A673 (cell line): ENCODE measurements at regions not wholly inside any gene's neighbourhood (a gene's known extent, or its start where the extent isn't known, plus 50 kb on each side); places are given as distances from the start of the nearest gene placed in this dataset.
"Not testable (repeated sequence)": the region's sequence is repeated elsewhere in the genome, so short reads cannot be mapped to it uniquely, and the experiment has no call there.

Experiments
- BruUV-seq: library from RNA; stranded (reverse); fragments of 400-500 nt; replicated peaks from 2 replicates; lab custom pipeline; 2021; lab: Mats Ljungman, UMichigan
- CTCF ChIA-PET: fragments of 300-600 bp; sonication (Branson Sonifier 250); formaldehyde crosslinking; loops from one replicate; lab custom pipeline; 2022; ENCODE audit warnings: antibody characterized with exemption; lab: Charles Lee
- POLR2A ChIA-PET: fragments of 300-600 bp; sonication (Branson Sonifier 250); formaldehyde crosslinking; loops from one replicate; lab custom pipeline; 2022; ENCODE audit warnings: antibody characterized with exemption; ENCODE audit not compliant: low non-redundant PET; lab: Charles Lee
- DNase-seq: peaks from one replicate; pipeline ENCODE4 v3.0.0-alpha.2; 2015; ENCODE audit warnings: low spot score
- H3K27ac ChIP-seq: fragments of 200-600 bp; sonication (generic); 2 replicates; pipeline ENCODE4 v1.5.1; 2016; ENCODE audit warnings: mixed run types, low read depth, mild to moderate bottlenecking, mixed read lengths, antibody characterized with exemption, low read length; ENCODE audit not compliant: poor library complexity, severe bottlenecking
- H3K27me3 ChIP-seq: fragments of 200-600 bp; sonication (generic); replicated peaks from 2 replicates; pipeline ENCODE4 v1.6.1; 2017; ENCODE audit warnings: mixed run types, low read depth, mild to moderate bottlenecking, mixed read lengths, antibody characterized with exemption, low read length; ENCODE audit not compliant: insufficient read depth, poor library complexity
- H3K36me3 ChIP-seq: fragments of 200-600 bp; sonication (generic); 2 replicates; pipeline ENCODE4 v1.6.1; 2016; ENCODE audit warnings: mixed run types, mild to moderate bottlenecking, mixed read lengths, antibody characterized with exemption, low read length; ENCODE audit not compliant: insufficient read depth, poor library complexity, severe bottlenecking
- H3K4me1 ChIP-seq: fragments of 200-600 bp; sonication (generic); 2 replicates; pipeline ENCODE4 v1.6.1; 2017; ENCODE audit warnings: mixed run types, mild to moderate bottlenecking, mixed read lengths, antibody characterized with exemption, low read length; ENCODE audit not compliant: insufficient read depth, poor library complexity, severe bottlenecking
- H3K4me3 ChIP-seq: fragments of 200-600 bp; sonication (generic); 2 replicates; pipeline ENCODE4 v1.5.1; 2016; ENCODE audit warnings: low read depth, mixed run types, mild to moderate bottlenecking, mixed read lengths, low read length; ENCODE audit not compliant: poor library complexity, severe bottlenecking
- H3K9me3 ChIP-seq: fragments of 200-600 bp; sonication (generic); 2 replicates; pipeline ENCODE4 v1.6.1; 2016; ENCODE audit warnings: mixed run types, low read depth, mild to moderate bottlenecking, mixed read lengths, antibody characterized with exemption, low read length; ENCODE audit not compliant: poor library complexity, severe bottlenecking
- CTCF ChIP-seq: fragments of 300-800, 200-600 bp; sonication (generic); conservative IDR thresholded peaks from 2 replicates; pipeline ENCODE4 v1.5.1; 2017; ENCODE audit warnings: low read depth, mild to moderate bottlenecking, antibody characterized with exemption, low read length, moderate library complexity, mixed read lengths
- EZH2 ChIP-seq: fragments of 200-600 bp; sonication (generic); IDR thresholded peaks from 2 replicates; pipeline ENCODE4 v1.6.1; 2017; ENCODE audit warnings: borderline replicate concordance, low read depth, mild to moderate bottlenecking, mixed read lengths, antibody characterized with exemption, low read length; ENCODE audit not compliant: poor library complexity, severe bottlenecking
- intact Hi-C: fragments of 100-400 bp; cut with micrococcal nuclease; formaldehyde crosslinking; loops from one replicate; pipeline ENCODE4 v1.10.0; 2022; ENCODE audit not compliant: unreplicated experiment

- no peak for TF ChIP-seq CTCF
- no peak for TF ChIP-seq EZH2
- Histone ChIP-seq H3K36me3 (no peaks in the 10 kb centered on the region), H3K4me3 (no peak overlapping the region), H3K27ac (no peak overlapping the region), H3K27me3 (no peaks in the 10 kb centered on the region), H3K4me1 (no peaks in the 10 kb centered on the region), H3K9me3 (peaks cover 54% of the 10 kb centered on the region)
- no TSS peak for BruUV-seq
- intact Hi-C loops = no loop called here
- no peak for DNase-seq
- ChIA-PET CTCF (no interaction called here), POLR2A (no interaction called here)
These were observed 1522.3 kb upstream of the TPTE start for GRCh38 chr21:8998946-8999681.

DNA sequence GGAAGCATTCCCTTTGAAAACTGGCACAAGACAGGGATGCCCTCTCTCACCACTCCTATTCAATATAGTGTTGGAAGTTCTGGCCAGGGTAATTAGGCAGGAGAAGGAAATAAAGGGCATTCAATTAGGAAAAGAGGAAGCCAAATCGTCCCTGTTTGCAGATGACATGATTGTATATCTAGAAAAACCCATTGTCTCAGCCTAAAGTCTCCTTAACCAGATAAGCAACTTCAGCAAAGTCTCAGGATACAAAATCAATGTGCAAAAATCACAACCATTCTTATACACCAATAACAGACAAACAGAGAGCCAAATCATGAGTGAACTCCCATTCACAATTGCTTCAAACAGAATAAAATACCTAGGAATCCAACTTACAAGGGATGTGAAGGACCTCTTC lies 1521.3 kb upstream of the TPTE start:
- H3K9me3 ChIP-seq = peaks cover 48% of the 10 kb centered on the region
- POLR2A ChIA-PET = not testable (repeated sequence)

GRCh38 chr21:9000671-9001070 lies 1520.7 kb upstream of the TPTE start:
- peaks cover 48% of the 10 kb centered on the region for H3K9me3 ChIP-seq
- POLR2A ChIA-PET, H3K4me3 ChIP-seq, BruUV-seq, CTCF ChIA-PET, intact Hi-C loops, H3K36me3 ChIP-seq, H3K27ac ChIP-seq, H3K4me1 ChIP-seq, H3K27me3 ChIP-seq, DNase-seq: not testable (repeated sequence)

More for the DNA sequence above, 1521.3 kb upstream of the TPTE start:
- H3K4me1 ChIP-seq, H3K4me3 ChIP-seq, H3K27ac ChIP-seq, H3K36me3 ChIP-seq, BruUV-seq, H3K27me3 ChIP-seq, CTCF ChIA-PET, intact Hi-C loops, DNase-seq: not testable (repeated sequence)

DNA sequence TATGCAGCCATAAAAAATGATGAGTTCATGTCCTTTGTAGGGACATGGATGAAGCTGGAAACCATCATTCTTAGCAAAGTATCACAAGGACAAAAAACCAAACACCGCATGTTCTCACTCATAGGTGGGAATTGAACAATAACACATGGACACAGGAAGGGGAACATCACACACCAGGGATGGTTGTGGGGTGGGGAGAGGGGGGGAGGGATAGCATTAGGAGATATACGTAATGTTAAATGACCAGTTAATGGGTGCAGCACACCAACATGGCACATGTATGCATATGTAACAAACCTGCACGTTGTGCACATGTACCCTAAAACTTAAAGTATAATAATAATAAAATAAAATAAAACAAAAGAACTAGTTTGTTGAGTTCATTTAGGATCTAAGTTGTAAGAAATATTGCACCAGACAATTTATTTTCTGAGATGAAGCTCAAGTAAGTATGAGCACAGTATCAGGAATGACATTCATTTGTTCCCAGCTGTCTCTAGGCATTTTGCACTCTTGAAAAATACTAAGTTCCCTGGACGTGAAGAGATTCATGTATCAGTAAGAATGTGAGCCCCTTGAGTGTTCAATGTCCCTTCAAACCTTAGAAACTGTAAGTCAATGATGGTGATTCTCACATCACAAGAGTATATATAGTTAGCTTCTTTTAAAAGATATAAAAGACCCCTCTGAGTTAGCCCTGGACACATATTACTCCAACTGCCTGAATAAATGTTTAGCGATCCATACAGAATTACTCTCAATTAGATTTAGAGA lies 1519.3 kb upstream of the TPTE start:
- intact Hi-C loops, H3K27ac ChIP-seq, CTCF ChIA-PET, H3K27me3 ChIP-seq, BruUV-seq, POLR2A ChIA-PET, H3K4me3 ChIP-seq, H3K36me3 ChIP-seq, DNase-seq, H3K4me1 ChIP-seq: not testable (repeated sequence)
- H3K9me3 ChIP-seq = peaks cover 51% of the 10 kb centered on the region

- POLR2A ChIA-PET, BruUV-seq, H3K4me1 ChIP-seq, H3K27me3 ChIP-seq, DNase-seq, H3K27ac ChIP-seq, H3K4me3 ChIP-seq, intact Hi-C loops, H3K36me3 ChIP-seq, CTCF ChIA-PET: not testable (repeated sequence)
- H3K9me3 ChIP-seq = peaks cover 51% of the 10 kb centered on the region
These were observed 1517.2 kb upstream of the TPTE start for GRCh38 chr21:9003909-9004814.

DNA sequence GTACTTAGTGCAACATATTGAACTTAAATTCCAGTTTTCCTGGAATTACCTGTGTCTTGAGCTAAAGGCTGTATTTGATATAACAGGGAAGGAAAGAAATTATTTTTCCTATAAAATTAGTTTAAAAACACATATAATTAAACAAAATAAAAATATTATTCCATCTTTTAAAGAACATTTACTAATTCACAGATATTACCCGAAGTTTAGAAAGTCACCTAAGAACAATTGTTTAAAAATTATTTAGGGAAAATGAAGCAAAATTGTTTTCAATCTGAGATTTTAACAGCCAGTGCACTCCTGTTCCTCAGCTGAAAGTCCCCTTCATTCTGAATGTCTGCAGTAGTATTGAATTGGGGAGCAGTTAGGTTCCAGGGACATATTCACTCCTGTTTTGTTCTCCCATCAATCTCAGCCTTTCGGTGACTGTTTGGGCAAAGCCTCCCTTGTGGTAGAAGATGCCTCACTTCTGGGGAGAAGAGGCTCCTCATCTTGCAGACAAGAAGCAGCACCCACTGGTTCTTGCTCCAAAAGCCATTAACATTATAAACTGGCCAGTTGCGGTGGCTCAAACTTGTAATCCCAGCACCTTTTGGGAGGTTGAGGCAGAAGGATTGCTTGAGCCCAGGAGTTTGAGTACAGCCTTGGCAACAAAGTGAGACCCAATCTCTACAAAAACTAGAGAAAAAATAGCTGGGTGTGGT lies 1516.4 kb upstream of the TPTE start:
- H3K4me3 ChIP-seq, POLR2A ChIA-PET, BruUV-seq, intact Hi-C loops, H3K4me1 ChIP-seq, DNase-seq, H3K36me3 ChIP-seq, H3K27ac ChIP-seq, CTCF ChIA-PET, H3K27me3 ChIP-seq: not testable (repeated sequence)
- H3K9me3 ChIP-seq = peaks cover 54% of the 10 kb centered on the region
